GM12875 (cell line): ENCODE measurements at regions not wholly inside any gene's neighbourhood (a gene's known extent, or its start where the extent isn't known, plus 50 kb on each side); places are given as distances from the start of the nearest gene placed in this dataset.

Experiments
- H3K4me3 ChIP-seq: one replicate; pipeline ENCODE4 v1.5.1; 2011; ENCODE audit warnings: low read depth, low read length, control low read depth
- TF ChIP-seq, protein P1 (sequence below): IDR thresholded peaks from 2 replicates; pipeline ENCODE4 v1.5.1; 2011; ENCODE audit warnings: low read depth, mild to moderate bottlenecking, control low read depth, inconsistent platforms, low read length, moderate library complexity, borderline replicate concordance; ENCODE audit not compliant: insufficient read depth

DNA sequence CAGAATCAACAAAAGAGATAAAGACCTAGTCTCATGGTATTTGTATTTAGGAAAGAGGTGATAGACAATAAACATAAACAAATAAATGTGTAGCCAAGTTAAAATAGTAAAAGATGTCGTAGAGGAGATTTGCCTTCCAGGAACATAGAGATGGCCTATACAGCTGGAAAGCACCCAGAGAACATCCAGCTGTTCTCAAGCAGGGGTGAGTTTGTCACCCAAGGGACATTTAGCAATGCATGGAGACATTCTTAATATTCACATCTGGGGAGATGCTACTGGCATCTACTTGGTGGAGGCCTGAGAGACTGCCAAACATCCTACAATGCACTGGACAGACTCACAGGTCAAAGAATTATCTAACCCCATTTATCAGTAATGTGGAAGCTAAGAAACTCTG, 88.3 kb downstream of the C11orf87 start:
- TF ChIP-seq, protein P1, sequence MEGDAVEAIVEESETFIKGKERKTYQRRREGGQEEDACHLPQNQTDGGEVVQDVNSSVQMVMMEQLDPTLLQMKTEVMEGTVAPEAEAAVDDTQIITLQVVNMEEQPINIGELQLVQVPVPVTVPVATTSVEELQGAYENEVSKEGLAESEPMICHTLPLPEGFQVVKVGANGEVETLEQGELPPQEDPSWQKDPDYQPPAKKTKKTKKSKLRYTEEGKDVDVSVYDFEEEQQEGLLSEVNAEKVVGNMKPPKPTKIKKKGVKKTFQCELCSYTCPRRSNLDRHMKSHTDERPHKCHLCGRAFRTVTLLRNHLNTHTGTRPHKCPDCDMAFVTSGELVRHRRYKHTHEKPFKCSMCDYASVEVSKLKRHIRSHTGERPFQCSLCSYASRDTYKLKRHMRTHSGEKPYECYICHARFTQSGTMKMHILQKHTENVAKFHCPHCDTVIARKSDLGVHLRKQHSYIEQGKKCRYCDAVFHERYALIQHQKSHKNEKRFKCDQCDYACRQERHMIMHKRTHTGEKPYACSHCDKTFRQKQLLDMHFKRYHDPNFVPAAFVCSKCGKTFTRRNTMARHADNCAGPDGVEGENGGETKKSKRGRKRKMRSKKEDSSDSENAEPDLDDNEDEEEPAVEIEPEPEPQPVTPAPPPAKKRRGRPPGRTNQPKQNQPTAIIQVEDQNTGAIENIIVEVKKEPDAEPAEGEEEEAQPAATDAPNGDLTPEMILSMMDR: no peak
- no peak overlapping the region for H3K4me3 ChIP-seq

DNA sequence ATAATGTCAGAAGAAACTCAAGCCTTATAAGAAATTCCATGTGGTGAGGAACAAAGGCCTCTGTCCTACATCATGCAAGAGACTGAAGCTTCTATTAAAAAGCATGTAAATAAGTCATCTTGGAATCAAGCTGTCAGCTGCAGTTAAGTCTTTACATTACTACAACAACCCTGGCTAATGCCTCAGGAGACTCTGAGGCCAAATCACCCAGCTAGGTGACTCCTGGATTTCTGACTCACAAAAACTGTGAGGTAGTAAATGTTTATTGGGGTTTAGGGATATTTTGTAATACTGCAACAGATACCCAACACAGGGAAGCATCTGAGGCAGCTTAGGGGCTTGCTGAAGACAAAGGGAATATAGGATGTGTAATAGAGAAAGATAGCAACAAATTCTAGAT, 89.6 kb downstream of the C11orf87 start:
- no peak overlapping the region for H3K4me3 ChIP-seq
- TF ChIP-seq, protein P1: no peak

DNA sequence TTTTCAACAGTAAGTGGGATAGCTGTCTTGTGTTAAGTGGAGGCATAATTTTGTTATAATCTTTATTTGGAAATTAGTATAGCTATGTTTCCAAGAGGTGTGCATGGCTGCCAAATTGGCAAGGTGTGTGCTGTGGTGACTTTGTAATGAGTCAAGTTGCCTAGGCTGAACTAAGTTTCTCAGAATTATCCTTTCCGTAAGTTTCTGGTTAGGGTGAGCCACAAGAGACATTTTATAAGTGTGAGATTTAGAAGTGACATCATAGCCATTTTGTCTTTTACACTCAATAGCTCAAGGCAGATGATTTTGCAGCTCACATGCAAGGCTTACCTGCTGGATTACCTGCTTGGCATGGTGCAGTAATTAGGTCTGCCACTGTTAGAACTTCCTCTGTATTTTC, 90.3 kb downstream of the C11orf87 start:
- TF ChIP-seq, protein P1: no peak
- no peak overlapping the region for H3K4me3 ChIP-seq

DNA sequence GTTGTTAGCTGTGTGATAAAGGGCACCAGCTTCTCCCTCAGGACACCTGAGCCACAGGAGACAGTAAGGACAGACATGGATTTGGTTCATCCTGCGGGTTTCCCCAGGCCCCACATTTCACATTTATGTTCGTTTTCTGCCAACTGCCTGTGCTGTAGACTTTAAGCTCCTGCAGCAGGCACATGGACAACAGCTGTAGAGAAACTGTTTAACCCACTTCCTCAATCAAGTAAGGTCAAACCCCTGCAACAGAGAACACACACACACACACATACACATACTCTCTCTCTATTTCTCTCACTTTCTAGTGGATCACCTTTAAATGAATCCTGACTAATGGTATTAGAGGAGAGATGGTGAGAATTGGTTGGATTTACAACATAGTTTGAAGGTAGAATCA, 90.7 kb downstream of the C11orf87 start:
- TF ChIP-seq, protein P1: no peak
- no peak overlapping the region for H3K4me3 ChIP-seq

DNA sequence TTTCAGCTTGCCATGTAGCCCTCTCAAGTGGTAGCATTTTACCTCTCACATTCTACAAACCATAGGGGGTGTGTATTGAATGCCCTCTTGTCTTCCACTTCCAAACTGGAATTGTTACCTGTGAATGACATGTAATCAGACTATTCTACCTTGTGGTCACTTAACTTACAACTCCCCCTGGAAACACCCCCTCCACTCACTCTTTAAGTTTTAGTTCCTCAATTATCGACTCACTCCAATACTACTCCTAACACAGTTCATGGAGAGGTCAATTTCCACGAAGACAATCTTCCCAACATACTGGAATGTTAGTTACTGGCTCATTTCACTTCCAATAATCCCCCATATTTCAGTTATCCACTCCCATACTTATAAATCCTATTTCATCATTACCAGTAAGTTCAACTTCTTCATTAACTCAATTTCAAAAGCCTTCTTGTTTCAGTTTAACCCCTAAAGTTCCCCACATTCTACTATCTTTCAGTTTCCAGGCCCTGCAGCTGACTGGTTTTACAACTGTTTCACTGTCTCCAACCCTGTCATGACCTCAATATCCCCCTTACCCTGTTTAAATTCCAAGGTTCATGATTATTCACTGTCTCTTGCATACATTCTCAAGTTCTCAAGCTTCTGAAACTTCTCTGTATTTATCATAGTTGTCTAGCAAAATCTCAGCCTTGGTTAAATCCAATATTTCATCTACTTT, 92.5 kb downstream of the C11orf87 start:
- TF ChIP-seq, protein P1: no peak
- H3K4me3 ChIP-seq: no peak overlapping the region

DNA sequence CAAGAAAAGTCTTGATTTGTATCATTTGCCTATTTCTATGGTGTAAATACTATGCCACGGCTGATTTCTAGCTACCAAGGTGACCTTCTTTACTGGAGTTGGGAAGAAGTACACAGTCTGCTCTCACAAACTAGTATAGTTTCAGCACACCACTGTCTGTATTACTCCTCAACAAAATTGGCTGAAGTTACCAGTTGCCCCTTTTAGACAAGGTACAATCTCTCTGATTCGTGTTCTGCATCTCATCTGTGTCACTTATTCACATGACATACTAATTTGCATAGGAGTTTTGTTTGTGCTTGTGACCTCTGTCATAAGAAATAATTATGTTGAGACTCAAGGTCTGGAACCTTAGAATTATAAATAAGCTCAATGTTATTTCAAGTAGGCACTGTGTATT, 97.3 kb downstream of the C11orf87 start:
- TF ChIP-seq, protein P1: no peak
- no peak overlapping the region for H3K4me3 ChIP-seq

DNA sequence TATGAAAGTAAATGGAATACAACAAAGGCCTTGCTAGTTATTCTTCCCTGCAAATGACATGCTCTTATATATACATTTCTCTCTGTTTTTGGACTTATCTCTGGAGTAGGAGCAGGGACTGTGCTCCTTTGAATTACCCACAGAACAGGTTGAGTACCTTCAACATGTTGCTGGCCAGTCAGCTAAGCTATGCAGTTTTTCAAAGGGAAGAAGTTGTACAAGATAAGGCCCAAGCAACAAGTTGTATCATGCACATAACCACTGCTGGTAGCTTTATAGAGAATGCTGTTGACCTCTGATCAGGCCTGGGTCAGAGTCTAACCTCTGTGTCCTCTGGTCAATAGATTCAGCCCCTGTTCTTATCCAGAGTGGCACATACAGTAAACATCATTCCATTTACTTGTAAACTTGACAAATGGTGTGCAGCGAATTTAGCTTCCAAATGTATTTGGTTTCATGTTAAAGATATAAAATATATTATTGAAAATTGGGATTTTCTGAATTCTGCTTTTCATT, 99.6 kb downstream of the C11orf87 start:
- H3K4me3 ChIP-seq: no peak overlapping the region
- TF ChIP-seq, protein P1: no peak
